Gastroesophageal sphincter (tissue), 4 donors: ENCODE measurements at regions not wholly inside any gene's neighbourhood (a gene's known extent, or its start where the extent isn't known, plus 50 kb on each side); places are given as distances from the start of the nearest gene placed in this dataset.

Experiments used
- ATAC-seq: fragments of 150-250 bp; one replicate; pipeline ENCODE4 v1.9.1; 2016; ENCODE audit warnings: mild to moderate bottlenecking, moderate library complexity
- H3K27ac ChIP-seq, 4 donors: fragments of 200-600 bp; sonication (generic) in 3 of 4; 1 replicate in 3 of 4; 2 replicates in 1 of 4; pipeline ENCODE4 v1.5.1; 2016 to 2019
- H3K27me3 ChIP-seq: fragments of 200-600 bp; sonication (generic); one replicate; pipeline ENCODE4 v1.5.1; 2019
- H3K36me3 ChIP-seq, 2 donors: fragments of 200-600 bp; sonication (generic); one replicate each; pipeline ENCODE4 v1.5.1; 2019; ENCODE audit warnings: control low read depth in 1 of 2
- H3K4me1 ChIP-seq, 3 donors: fragments of 200-600 bp; sonication (generic); 1 replicate in 2 of 3; 2 replicates in 1 of 3; pipeline ENCODE4 v1.5.1; 2016 to 2019; ENCODE audit warnings: control low read depth in 2 of 3
- H3K4me3 ChIP-seq, 2 donors: fragments of 200-600 bp; sonication (generic); one replicate each; pipeline ENCODE4 v1.5.1; 2019; ENCODE audit warnings: mild to moderate bottlenecking in 1 of 2, moderate library complexity in 1 of 2
- H3K9me3 ChIP-seq, 3 donors: fragments of 200-600 bp; sonication (generic); one replicate each; pipeline ENCODE4 v1.5.1; 2017 to 2019; ENCODE audit warnings: control low read depth in 2 of 3
- CTCF ChIP-seq, 4 experiments: fragments of 200-600 bp in 2 of 4; fragments of 450-650 bp in 2 of 4; sonication (generic) in 1 of 4; IDR thresholded peaks; one replicate each; pipeline ENCODE4 v1.5.1; 2017 to 2019; ENCODE audit warnings: antibody characterized with exemption in 4 of 4, mild to moderate bottlenecking in 2 of 4, moderate library complexity in 2 of 4
- EP300 ChIP-seq: sonication (generic); formaldehyde crosslinking; IDR thresholded peaks from one replicate; pipeline ENCODE4 v1.6.1; 2017; ENCODE audit warnings: antibody characterized with exemption, mild to moderate bottlenecking
- POLR2A ChIP-seq, 2 donors: fragments of 450-650 bp; IDR thresholded peaks; one replicate each; pipeline ENCODE4 v1.6.1; 2017; ENCODE audit warnings: antibody characterized with exemption in 2 of 2, mild to moderate bottlenecking in 2 of 2, moderate library complexity in 1 of 2
- POLR2AphosphoS5 ChIP-seq: sonication (generic); formaldehyde crosslinking; IDR thresholded peaks from one replicate; pipeline ENCODE4 v1.6.1; 2017; ENCODE audit warnings: antibody characterized with exemption
- WGBS, 2 donors: methylation state at CpG; one replicate each; pipeline ENCODE4 v1.1.5; 2018; ENCODE audit warnings: low coverage in 1 of 2; 5-methylcytosine and 5-hydroxymethylcytosine counted together

GRCh38 chr7:136342251-136342650 lies 365.1 kb upstream of the MTPN start:
- H3K27me3 ChIP-seq = no peaks in the 10 kb centered on the region
- no peaks in the 10 kb centered on the region for H3K36me3 ChIP-seq
- no peak overlapping the region for H3K27ac ChIP-seq
- no peak for ATAC-seq
- no peaks in the 10 kb centered on the region for H3K9me3 ChIP-seq
- no peaks in the 10 kb centered on the region for H3K4me1 ChIP-seq
- no peak for TF ChIP-seq EP300
- TF ChIP-seq POLR2AphosphoS5 = no peak
- TF ChIP-seq POLR2A (IDR thresholded peaks at IDR 0.05) = no peak
- no peak overlapping the region for H3K4me3 ChIP-seq

GRCh38 chr7:136339464-136339863 lies 362.3 kb upstream of the MTPN start:
- no peaks in the 10 kb centered on the region for H3K27me3 ChIP-seq
- H3K4me3 ChIP-seq = no peak overlapping the region
- no peak for TF ChIP-seq POLR2A (IDR thresholded peaks at IDR 0.05)
- TF ChIP-seq POLR2AphosphoS5 = no peak
- TF ChIP-seq EP300 = no peak
- TF ChIP-seq CTCF (IDR thresholded peaks at IDR 0.05) = no peak
- H3K4me1 ChIP-seq = no peaks in the 10 kb centered on the region
- ATAC-seq = no peak
- no peaks in the 10 kb centered on the region for H3K9me3 ChIP-seq
- H3K36me3 ChIP-seq = no peaks in the 10 kb centered on the region
- H3K27ac ChIP-seq = no peak overlapping the region

- H3K4me3 ChIP-seq = no peak overlapping the region
- no peak for ATAC-seq
- H3K27me3 ChIP-seq = no peaks in the 10 kb centered on the region
- TF ChIP-seq CTCF (IDR thresholded peaks at IDR 0.05) = no peak
- no peak for TF ChIP-seq EP300
- TF ChIP-seq POLR2AphosphoS5 = no peak
- TF ChIP-seq POLR2A (IDR thresholded peaks at IDR 0.05) = no peak
- H3K36me3 ChIP-seq = no peaks in the 10 kb centered on the region
- 71 to 82% methylated on average over 2 of the region's 2 CpGs for WGBS, 2 donors
- no peak overlapping the region for H3K27ac ChIP-seq
- H3K9me3 ChIP-seq = no peaks in the 10 kb centered on the region
- H3K4me1 ChIP-seq = no peaks in the 10 kb centered on the region
Measured at GRCh38 chr7:136336932-136337331, 359.8 kb upstream of the MTPN start.

- 80 to 85% methylated on average over 2 of the region's 2 CpGs for WGBS, 2 donors
- H3K4me3 ChIP-seq = no peak overlapping the region
- H3K27ac ChIP-seq = no peak overlapping the region
- no peak for TF ChIP-seq EP300
- no peak for TF ChIP-seq POLR2A (IDR thresholded peaks at IDR 0.05)
- TF ChIP-seq CTCF (IDR thresholded peaks at IDR 0.05) = no peak
- TF ChIP-seq POLR2AphosphoS5 = no peak
- no peaks in the 10 kb centered on the region for H3K36me3 ChIP-seq
- no peak for ATAC-seq
- no peaks in the 10 kb centered on the region for H3K27me3 ChIP-seq
- H3K9me3 ChIP-seq = no peaks in the 10 kb centered on the region
- H3K4me1 ChIP-seq = no peaks in the 10 kb centered on the region
Measured at GRCh38 chr7:136333636-136334035, 356.5 kb upstream of the MTPN start.

GRCh38 chr7:136326045-136326609 lies 349.0 kb upstream of the MTPN start:
- 18 to 19% methylated on average over 4 of the region's 4 CpGs for WGBS, 2 donors
- no peak for ATAC-seq
- TF ChIP-seq CTCF (IDR thresholded peaks at IDR 0.05) (no peak), POLR2A (IDR thresholded peaks at IDR 0.05) (no peak), POLR2AphosphoS5 (no peak), EP300 (no peak)
- Histone ChIP-seq H3K4me1 (peaks cover 0 to 5% (median 0%) of the 10 kb centered on the region in 3 donors), H3K4me3 (no peak overlapping the region), H3K9me3 (no peaks in the 10 kb centered on the region), H3K27ac (no peak overlapping the region), H3K27me3 (no peaks in the 10 kb centered on the region), H3K36me3 (no peaks in the 10 kb centered on the region)
